ENCODE measurements at regions not wholly inside any gene's neighbourhood (a gene's known extent, or its start where the extent isn't known, plus 50 kb on each side); places are given as distances from the start of the nearest gene placed in this dataset.
"Not testable (repeated sequence)": the region's sequence is repeated elsewhere in the genome, so short reads cannot be mapped to it uniquely, and the experiment has no call there.

- Histone ChIP-seq H3K27me3 (ENCODE audit: control insufficient read depth in 1 of 2, insufficient read depth in 2 of 2, low read length in 2 of 2) (no peaks in the 10 kb centered on the region), H3K27ac (ENCODE audit: low read depth, low read length) (no peak overlapping the region)
Measured at GRCh38 chr11:81255895-81256294, 1477.8 kb downstream of the FAM181B start.

DNA sequence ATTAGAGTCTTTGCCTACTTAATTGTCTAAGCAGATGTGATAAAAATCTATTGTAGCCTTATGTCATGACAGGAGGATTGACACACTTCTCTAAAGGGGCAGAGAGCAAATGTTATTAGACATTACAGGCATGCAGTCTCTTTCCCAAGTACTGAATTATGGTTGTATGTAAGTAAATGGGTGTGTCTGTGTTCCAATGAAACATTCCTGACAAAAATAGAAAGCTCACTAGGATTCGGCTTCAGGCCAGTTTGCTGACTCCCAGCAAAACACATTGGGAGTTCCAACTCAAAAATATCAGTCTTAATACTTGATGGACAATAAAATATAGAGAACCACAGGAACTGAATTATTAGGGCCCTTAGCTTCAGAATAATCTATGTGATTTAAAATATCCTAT, 1480.4 kb downstream of the FAM181B start:
- H3K27ac ChIP-seq (ENCODE audit: low read depth, low read length): no peak overlapping the region
- no peaks in the 10 kb centered on the region for H3K36me3 ChIP-seq (ENCODE audit: insufficient read depth, low read length)
- no peak overlapping the region for H3K9ac ChIP-seq (ENCODE audit: low read length)
- no peaks in the 10 kb centered on the region for H3K4me1 ChIP-seq (ENCODE audit: insufficient read depth, low read length)
- no peak overlapping the region for H3K4me3 ChIP-seq (ENCODE audit: low read depth in 1 of 2, low read length in 2 of 2)
- H3K9me3 ChIP-seq (ENCODE audit: low read length): no peaks in the 10 kb centered on the region
- H3K27me3 ChIP-seq (ENCODE audit: control insufficient read depth in 1 of 2, insufficient read depth in 2 of 2, low read length in 2 of 2): no peaks in the 10 kb centered on the region

More at GRCh38 chr11:81255895-81256294, 1477.8 kb downstream of the FAM181B start:
- Histone ChIP-seq H3K36me3 (ENCODE audit: insufficient read depth, low read length) (no peaks in the 10 kb centered on the region), H3K9me3 (ENCODE audit: low read length) (no peaks in the 10 kb centered on the region), H3K4me3 (ENCODE audit: low read depth in 1 of 2, low read length in 2 of 2) (no peak overlapping the region), H3K9ac (ENCODE audit: low read length) (no peak overlapping the region), H3K4me1 (ENCODE audit: insufficient read depth, low read length) (no peaks in the 10 kb centered on the region)

DNA sequence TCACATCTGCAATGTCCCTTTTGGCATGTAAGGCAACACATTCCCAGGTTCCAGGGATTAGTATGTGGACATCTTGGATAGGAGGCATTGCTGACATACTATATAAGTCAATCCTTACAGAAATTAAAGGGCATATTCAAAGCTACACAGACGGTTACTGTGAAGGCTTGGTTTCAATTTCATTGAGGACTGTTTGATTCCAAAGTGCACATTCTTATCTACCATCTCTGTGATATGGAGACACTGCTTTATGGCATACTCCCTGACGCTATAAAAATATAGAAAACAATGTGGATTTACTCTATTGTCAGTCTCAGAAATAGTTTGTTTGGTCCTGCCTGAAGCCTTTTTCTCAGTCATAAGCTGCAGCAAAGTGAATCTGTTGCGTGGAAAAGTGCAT, 1486.7 kb downstream of the FAM181B start:
- Histone ChIP-seq H3K9me3 (ENCODE audit: low read length) (no peaks in the 10 kb centered on the region), H3K36me3 (ENCODE audit: insufficient read depth, low read length) (no peaks in the 10 kb centered on the region), H3K27ac (ENCODE audit: low read depth, low read length) (no peak overlapping the region), H3K4me1 (ENCODE audit: insufficient read depth, low read length) (no peaks in the 10 kb centered on the region), H3K4me3 (ENCODE audit: low read depth in 1 of 2, low read length in 2 of 2) (no peak overlapping the region), H3K27me3 (ENCODE audit: control insufficient read depth in 1 of 2, insufficient read depth in 2 of 2, low read length in 2 of 2) (no peaks in the 10 kb centered on the region), H3K9ac (ENCODE audit: low read length) (no peak overlapping the region)

DNA sequence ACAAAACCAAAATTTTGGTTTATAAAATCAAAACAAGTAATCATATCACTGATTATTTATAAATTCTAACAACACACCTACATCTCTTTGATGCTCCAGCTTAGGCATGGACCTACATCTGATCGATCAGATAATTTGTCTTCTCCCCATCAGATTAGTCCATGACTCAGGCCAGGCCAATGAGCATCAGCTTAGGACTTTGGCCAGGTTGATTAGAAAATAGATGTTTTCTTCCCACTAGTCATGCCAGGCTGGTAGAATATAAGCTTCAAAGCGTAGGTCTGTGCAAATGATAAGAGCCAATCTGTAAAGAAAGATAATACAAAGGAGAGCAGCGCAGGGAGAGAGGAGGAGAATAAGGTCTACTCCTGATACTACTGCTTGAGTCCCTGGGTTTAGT, 1487.9 kb downstream of the FAM181B start:
- H3K9me3 ChIP-seq (ENCODE audit: low read length): no peaks in the 10 kb centered on the region
- H3K9ac ChIP-seq (ENCODE audit: low read length): no peak overlapping the region
- no peaks in the 10 kb centered on the region for H3K27me3 ChIP-seq (ENCODE audit: control insufficient read depth in 1 of 2, insufficient read depth in 2 of 2, low read length in 2 of 2)
- no peaks in the 10 kb centered on the region for H3K4me1 ChIP-seq (ENCODE audit: insufficient read depth, low read length)
- no peak overlapping the region for H3K27ac ChIP-seq (ENCODE audit: low read depth, low read length)
- H3K36me3 ChIP-seq (ENCODE audit: insufficient read depth, low read length): no peaks in the 10 kb centered on the region
- no peak overlapping the region for H3K4me3 ChIP-seq (ENCODE audit: low read depth in 1 of 2, low read length in 2 of 2)

DNA sequence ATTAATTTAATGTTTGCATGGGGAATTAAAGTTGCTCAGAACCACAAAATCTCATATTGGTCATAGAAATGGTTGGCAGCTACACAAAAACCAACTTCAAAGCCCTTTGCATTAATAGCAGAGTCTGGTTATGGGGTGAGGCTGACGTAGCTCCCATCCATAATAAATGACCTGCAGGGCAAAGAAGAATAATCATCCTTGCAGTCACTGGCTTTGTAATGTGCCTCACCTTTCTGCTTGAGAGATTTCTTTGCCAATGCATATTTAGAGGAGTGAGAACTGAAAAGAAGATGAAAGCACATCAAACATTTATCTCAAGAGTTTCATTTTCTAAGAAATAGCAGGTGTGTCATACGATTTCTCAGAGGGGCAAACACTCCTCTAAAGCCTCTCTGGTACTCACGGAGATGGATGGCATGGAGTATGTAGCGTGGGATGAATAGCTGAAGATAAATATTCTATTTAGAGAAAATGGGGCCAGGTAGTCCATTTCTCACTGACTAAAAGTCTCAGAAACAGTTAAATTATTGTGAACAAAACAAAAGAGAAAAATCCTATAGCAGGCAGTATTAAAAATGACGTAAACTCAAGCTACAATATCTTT, 1491.9 kb downstream of the FAM181B start:
- no peak overlapping the region for H3K27ac ChIP-seq (ENCODE audit: low read depth, low read length)
- no peak overlapping the region for H3K9ac ChIP-seq (ENCODE audit: low read length)

GRCh38 chr11:81237139-81237538, 1496.5 kb downstream of the FAM181B start:
- Histone ChIP-seq H3K4me1 (ENCODE audit: insufficient read depth, low read length) (no peaks in the 10 kb centered on the region), H3K27ac (ENCODE audit: low read depth, low read length) (no peak overlapping the region), H3K4me3 (ENCODE audit: low read depth in 1 of 2, low read length in 2 of 2) (no peak overlapping the region), H3K36me3 (ENCODE audit: insufficient read depth, low read length) (no peaks in the 10 kb centered on the region), H3K27me3 (ENCODE audit: control insufficient read depth in 1 of 2, insufficient read depth in 2 of 2, low read length in 2 of 2) (no peaks in the 10 kb centered on the region), H3K9me3 (ENCODE audit: low read length) (no peaks in the 10 kb centered on the region), H3K9ac (ENCODE audit: low read length) (no peak overlapping the region)

More for the DNA sequence above, 1491.9 kb downstream of the FAM181B start:
- H3K9me3 ChIP-seq (ENCODE audit: low read length): no peaks in the 10 kb centered on the region
- H3K4me1 ChIP-seq (ENCODE audit: insufficient read depth, low read length): no peaks in the 10 kb centered on the region
- H3K27me3 ChIP-seq (ENCODE audit: control insufficient read depth in 1 of 2, insufficient read depth in 2 of 2, low read length in 2 of 2): no peaks in the 10 kb centered on the region
- no peak overlapping the region for H3K4me3 ChIP-seq (ENCODE audit: low read depth in 1 of 2, low read length in 2 of 2)
- no peaks in the 10 kb centered on the region for H3K36me3 ChIP-seq (ENCODE audit: insufficient read depth, low read length)

DNA sequence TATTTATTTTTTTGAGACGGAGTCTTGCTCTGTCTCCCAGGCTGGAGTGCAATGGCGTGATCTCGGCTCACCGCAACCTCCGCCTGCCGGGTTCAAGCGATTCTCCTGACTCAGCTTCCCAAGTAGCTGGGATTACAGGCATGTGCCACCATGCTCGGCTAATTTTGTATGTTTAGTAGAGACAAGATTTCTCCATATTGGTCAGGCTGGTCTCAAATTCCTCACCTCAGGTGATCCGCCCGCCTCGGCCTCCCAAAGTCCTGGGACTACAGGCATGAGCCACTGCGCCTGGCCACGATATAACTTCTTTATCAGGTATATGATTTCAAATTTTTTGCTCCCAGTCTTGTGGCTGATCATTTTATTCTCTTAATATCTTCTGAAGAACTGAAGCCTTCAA, 1506.3 kb downstream of the FAM181B start:
- H3K27ac ChIP-seq (ENCODE audit: low read depth, low read length); H3K27me3 ChIP-seq (ENCODE audit: control insufficient read depth in 1 of 2, insufficient read depth in 2 of 2, low read length in 2 of 2); H3K4me3 ChIP-seq (ENCODE audit: low read depth in 1 of 2, low read length in 2 of 2); H3K9ac ChIP-seq (ENCODE audit: low read length); H3K4me1 ChIP-seq (ENCODE audit: insufficient read depth, low read length); H3K9me3 ChIP-seq (ENCODE audit: low read length); H3K36me3 ChIP-seq (ENCODE audit: insufficient read depth, low read length): not testable (repeated sequence)

DNA sequence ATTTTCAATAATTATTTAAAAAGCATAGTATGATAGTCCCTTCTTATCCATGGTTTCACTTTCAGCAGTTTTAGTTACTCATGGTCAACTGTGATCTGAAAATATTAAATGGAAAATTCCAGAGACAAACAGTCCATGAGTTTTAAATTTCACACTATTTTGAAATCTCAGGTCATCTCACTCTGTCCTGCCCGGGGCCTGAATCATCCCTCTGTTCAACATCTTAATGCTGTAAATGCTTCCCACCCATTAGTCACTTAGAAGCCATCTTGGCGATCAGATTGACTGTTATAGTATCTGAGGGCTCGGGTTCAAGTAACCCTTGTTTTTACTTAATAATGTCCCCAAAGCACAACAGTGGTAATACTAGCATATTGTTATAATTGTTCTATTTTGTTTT, 1509.3 kb downstream of the FAM181B start:
- no peak overlapping the region for H3K27ac ChIP-seq (ENCODE audit: low read depth, low read length)

DNA sequence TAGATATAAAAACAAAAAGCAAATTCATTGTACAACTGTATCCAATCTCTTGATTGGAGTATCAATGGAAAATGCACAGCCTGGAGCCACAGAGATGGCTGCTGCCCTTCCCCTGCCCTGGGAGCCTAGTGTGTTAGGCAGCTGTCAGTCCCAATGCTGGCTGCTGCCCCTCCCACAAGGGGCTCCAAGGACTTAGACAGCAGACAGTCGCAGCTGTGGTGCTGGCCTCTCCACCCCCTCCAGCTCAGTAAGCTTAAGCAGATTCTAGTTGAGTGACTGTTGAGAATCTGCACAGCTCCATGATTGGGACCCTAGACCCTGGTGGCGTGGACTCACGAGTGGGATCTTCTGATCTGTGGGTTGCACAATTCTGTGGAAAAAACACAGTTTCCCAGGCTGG, 1511.2 kb downstream of the FAM181B start:
- Histone ChIP-seq H3K4me1 (ENCODE audit: insufficient read depth, low read length) (no peaks in the 10 kb centered on the region), H3K9ac (ENCODE audit: low read length) (no peak overlapping the region), H3K9me3 (ENCODE audit: low read length) (no peaks in the 10 kb centered on the region), H3K27ac (ENCODE audit: low read depth, low read length) (no peak overlapping the region), H3K27me3 (ENCODE audit: control insufficient read depth in 1 of 2, insufficient read depth in 2 of 2, low read length in 2 of 2) (no peaks in the 10 kb centered on the region), H3K36me3 (ENCODE audit: insufficient read depth, low read length) (no peaks in the 10 kb centered on the region), H3K4me3 (ENCODE audit: low read depth in 1 of 2, low read length in 2 of 2) (no peak overlapping the region)

More for the DNA sequence above, 1509.3 kb downstream of the FAM181B start:
- Histone ChIP-seq H3K4me1 (ENCODE audit: insufficient read depth, low read length) (no peaks in the 10 kb centered on the region), H3K27me3 (ENCODE audit: control insufficient read depth in 1 of 2, insufficient read depth in 2 of 2, low read length in 2 of 2) (no peaks in the 10 kb centered on the region), H3K9ac (ENCODE audit: low read length) (no peak overlapping the region), H3K4me3 (ENCODE audit: low read depth in 1 of 2, low read length in 2 of 2) (no peak overlapping the region), H3K9me3 (ENCODE audit: low read length) (no peaks in the 10 kb centered on the region), H3K36me3 (ENCODE audit: insufficient read depth, low read length) (no peaks in the 10 kb centered on the region)

DNA sequence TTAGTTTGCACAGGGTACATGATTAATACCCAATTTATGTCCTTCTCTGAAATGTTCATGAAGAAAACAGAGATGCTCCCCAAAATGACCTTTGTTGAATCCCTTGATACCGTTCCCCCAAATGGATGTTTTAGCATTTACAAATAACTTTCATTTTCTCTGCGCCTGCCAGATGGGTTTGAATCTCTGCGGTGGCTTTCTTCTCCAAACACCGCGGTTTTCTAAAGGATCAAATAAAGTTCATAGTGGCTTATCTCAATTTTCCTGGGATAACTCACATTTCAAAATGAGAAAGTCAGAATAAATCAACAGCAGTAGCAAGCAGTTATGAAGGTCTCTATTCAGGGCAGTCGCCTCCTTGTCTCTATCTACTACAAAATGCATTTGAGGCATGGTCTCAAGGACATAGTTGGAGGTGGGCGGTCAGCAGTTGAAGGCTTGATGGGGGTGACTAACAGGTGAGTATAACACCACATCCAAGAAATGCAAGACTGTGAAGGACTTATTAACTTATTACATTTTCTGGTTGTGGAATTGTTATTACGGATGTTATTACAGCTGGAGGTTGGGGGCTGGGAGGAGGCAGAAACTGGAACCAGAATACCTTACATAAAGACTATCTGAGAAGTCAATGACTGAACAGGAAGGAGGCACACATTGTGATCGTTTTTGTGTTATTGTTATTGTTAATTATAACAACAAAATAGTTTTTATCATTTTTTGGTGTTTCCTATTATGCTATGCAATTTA, 1513.3 kb downstream of the FAM181B start:
- Histone ChIP-seq H3K4me3 (ENCODE audit: low read depth in 1 of 2, low read length in 2 of 2) (no peak overlapping the region), H3K36me3 (ENCODE audit: insufficient read depth, low read length) (no peaks in the 10 kb centered on the region), H3K9ac (ENCODE audit: low read length) (no peak overlapping the region), H3K27me3 (ENCODE audit: control insufficient read depth in 1 of 2, insufficient read depth in 2 of 2, low read length in 2 of 2) (no peaks in the 10 kb centered on the region), H3K27ac (ENCODE audit: low read depth, low read length) (no peak overlapping the region), H3K4me1 (ENCODE audit: insufficient read depth, low read length) (no peaks in the 10 kb centered on the region), H3K9me3 (ENCODE audit: low read length) (no peaks in the 10 kb centered on the region)

- no peaks in the 10 kb centered on the region for H3K27me3 ChIP-seq (ENCODE audit: control insufficient read depth in 1 of 2, insufficient read depth in 2 of 2, low read length in 2 of 2)
- H3K9ac ChIP-seq (ENCODE audit: low read length): no peak overlapping the region
Measured at GRCh38 chr11:81219661-81220060, 1514.0 kb downstream of the FAM181B start.

DNA sequence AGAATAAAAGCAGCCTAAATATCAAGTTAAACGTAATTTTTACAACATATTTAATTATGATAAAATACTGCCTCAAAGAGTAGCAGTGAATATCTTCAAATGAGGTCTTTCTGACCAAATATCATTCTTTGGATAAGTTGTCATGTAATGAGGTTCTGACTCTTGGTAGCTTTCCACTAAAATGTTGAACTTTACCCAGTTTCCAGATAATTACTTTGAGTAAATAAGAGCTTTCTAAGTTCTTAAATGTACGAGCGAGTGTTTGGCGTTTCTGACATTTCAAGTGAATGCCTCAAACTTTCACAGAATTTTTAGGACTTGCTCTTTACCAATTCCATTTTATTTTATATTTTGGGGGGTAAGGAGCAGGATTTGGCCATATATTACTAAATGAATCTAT, 1515.2 kb downstream of the FAM181B start:
- no peaks in the 10 kb centered on the region for H3K36me3 ChIP-seq (ENCODE audit: insufficient read depth, low read length)
- H3K9me3 ChIP-seq (ENCODE audit: low read length): no peaks in the 10 kb centered on the region
- H3K4me3 ChIP-seq (ENCODE audit: low read depth in 1 of 2, low read length in 2 of 2): no peak overlapping the region
- H3K27me3 ChIP-seq (ENCODE audit: control insufficient read depth in 1 of 2, insufficient read depth in 2 of 2, low read length in 2 of 2): no peaks in the 10 kb centered on the region
- no peak overlapping the region for H3K9ac ChIP-seq (ENCODE audit: low read length)
- no peaks in the 10 kb centered on the region for H3K4me1 ChIP-seq (ENCODE audit: insufficient read depth, low read length)
- H3K27ac ChIP-seq (ENCODE audit: low read depth, low read length): no peak overlapping the region

More at GRCh38 chr11:81219661-81220060, 1514.0 kb downstream of the FAM181B start:
- Histone ChIP-seq H3K4me1 (ENCODE audit: insufficient read depth, low read length) (no peaks in the 10 kb centered on the region), H3K9me3 (ENCODE audit: low read length) (no peaks in the 10 kb centered on the region), H3K36me3 (ENCODE audit: insufficient read depth, low read length) (no peaks in the 10 kb centered on the region), H3K4me3 (ENCODE audit: low read depth in 1 of 2, low read length in 2 of 2) (no peak overlapping the region), H3K27ac (ENCODE audit: low read depth, low read length) (no peak overlapping the region)

All from muscle layer of colon (tissue), 2 donors.